Fibroblast of pulmonary artery (primary cell): ENCODE measurements at regions not wholly inside any gene's neighbourhood (a gene's known extent, or its start where the extent isn't known, plus 50 kb on each side); places are given as distances from the start of the nearest gene placed in this dataset.
"Not testable (repeated sequence)": the region's sequence is repeated elsewhere in the genome, so short reads cannot be mapped to it uniquely, and the experiment has no call there.

Experiments
- DNase-seq: peaks from one replicate; pipeline ENCODE4 v3.0.0-alpha.2; 2010; ENCODE audit warnings: low read depth
- H3K4me3 ChIP-seq: replicated peaks from 2 replicates; pipeline ENCODE4 v1.5.1; 2011; ENCODE audit warnings: low read depth, mild to moderate bottlenecking, control low read depth, low read length, moderate library complexity
- CTCF ChIP-seq: IDR thresholded peaks from 2 replicates; pipeline ENCODE4 v1.5.1; 2011; ENCODE audit warnings: mild to moderate bottlenecking, control low read depth, low read length, inconsistent platforms; ENCODE audit errors: missing control alignments

DNA sequence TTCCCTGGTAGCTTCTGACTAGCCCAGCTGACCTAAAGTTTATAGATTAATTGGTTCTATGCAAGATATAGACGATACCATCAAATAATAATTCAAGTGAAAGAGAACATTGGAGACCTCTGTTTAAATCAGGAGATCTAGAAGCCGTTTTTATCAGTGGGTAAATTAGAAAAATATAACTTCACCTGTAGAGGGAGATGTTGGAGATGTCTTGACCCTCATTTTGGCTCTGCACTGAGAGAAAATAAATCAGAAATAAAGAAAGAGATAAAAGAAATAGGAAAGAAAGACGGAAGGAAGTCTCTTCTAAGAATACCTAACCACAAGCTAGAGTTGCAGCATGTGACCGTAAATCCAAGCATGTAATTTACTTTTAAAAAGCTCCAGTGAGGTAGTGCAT, 684.5 kb downstream of the C12orf50 start:
- no peak overlapping the region for H3K4me3 ChIP-seq
- DNase-seq = peak; percentile 13
- peak; percentile 21 for TF ChIP-seq CTCF

DNA sequence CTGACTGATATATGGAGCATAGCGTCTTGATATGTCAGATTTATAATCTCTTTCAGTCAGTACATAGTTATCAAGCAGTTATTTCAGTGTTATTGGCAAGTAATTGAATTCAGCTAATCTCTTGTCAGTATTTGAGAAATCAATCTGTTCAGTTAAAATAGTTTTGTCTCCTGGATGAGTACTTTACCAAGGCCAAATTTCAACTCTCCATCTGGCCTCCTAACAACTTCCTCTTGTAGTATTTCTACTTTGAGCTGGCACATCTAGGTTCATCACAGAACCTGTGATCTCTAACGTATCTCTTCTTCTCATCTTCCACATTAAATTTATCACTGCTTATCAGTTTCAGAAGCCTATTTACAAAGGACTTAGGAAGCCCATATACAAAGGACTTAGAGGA, 690.5 kb downstream of the C12orf50 start:
- no peak for DNase-seq
- TF ChIP-seq CTCF = no peak
- H3K4me3 ChIP-seq = no peak overlapping the region

DNA sequence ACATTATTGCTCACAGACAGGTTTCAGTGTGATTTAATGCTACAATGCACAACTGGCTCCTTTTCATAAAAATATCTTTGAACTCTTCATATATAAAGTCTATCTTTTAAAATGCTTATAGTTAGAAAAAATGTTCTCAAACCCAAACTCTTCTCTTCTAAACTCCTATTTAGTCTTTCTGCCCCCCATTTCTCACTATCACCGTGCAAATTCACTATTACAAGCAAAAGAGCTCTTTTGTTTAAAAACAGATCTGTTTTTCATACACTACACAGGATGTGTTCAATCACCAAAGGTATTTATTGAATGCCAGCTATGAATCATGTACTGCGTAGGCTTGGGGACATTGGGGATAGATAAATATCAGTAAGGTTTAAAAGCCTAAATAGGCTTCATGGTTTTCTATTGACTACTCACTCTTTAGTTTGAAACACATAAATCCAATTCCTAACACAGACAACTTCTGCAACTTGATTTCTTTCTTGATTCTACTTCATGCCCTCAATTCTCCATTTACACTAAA, 692.3 kb downstream of the C12orf50 start:
- no peak overlapping the region for H3K4me3 ChIP-seq
- TF ChIP-seq CTCF = no peak
- peak; percentile 33 for DNase-seq

DNA sequence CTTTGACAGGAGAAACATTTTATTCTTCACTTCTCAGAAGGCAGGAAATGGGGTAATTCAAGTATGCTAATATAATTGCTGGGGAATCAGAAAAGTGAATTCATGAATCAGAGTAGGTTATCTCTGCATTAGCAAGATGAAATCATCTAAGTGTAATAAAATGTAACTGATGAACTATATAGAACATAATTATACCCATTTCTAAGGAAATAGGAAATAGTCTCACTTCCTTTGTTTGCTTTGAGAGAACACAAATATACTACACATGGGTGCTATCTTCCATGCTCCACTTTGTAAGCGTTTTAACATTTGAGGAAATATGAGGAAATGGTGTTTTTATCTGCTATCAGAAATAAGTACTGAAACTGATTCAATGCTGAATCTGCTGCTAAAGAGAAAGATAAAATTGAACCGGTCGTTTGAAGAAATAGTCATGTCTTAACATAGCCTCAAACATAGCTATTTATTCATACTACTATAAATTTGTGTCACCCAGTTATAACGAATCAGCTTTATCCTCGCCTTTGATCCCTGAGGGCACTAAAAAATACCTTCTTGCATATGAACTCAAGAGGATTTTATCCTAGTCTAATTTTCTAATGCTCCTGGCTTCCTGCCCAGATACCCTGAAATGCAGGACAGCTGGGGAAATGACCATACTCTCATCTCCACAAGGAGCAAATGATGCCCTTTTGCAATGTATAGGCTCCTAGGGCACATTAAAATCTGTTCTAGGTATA, 696.0 kb downstream of the C12orf50 start:
- no peak overlapping the region for H3K4me3 ChIP-seq
- no peak for TF ChIP-seq CTCF
- DNase-seq = peak; percentile 27

GRCh38 chr12:87330071-87330555, 699.1 kb downstream of the C12orf50 start:
- not testable (repeated sequence) for DNase-seq

GRCh38 chr12:87329076-87329863, 699.9 kb downstream of the C12orf50 start:
- TF ChIP-seq CTCF = no peak
- DNase-seq = peak; percentile 36
- no peak overlapping the region for H3K4me3 ChIP-seq

More at GRCh38 chr12:87330071-87330555, 699.1 kb downstream of the C12orf50 start:
- not testable (repeated sequence) for H3K4me3 ChIP-seq

DNA sequence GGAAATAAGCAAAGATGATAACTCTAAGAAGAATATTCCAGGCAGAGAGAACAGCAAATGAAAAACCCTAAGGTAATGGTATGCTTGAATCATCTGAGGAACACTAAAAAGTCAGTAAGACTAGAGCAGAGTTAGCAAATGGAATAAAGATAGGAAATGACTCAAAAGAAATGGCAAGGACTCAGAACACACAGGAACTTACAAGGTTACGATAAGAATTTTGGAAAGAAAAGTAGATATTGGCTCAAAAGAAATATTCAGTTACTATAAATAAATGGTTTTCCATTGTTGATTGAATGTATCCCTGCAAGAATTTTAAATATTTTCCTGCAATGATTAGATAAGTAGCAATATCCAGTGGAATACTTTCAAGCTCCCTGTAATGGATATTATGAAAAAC, 705.8 kb downstream of the C12orf50 start:
- H3K4me3 ChIP-seq = no peak overlapping the region
- TF ChIP-seq CTCF = no peak
- DNase-seq = peak; percentile 94
